ENCODE measurements at regions not wholly inside any gene's neighbourhood (a gene's known extent, or its start where the extent isn't known, plus 50 kb on each side); places are given as distances from the start of the nearest gene placed in this dataset.

- Histone ChIP-seq H3K4me3 (no peak overlapping the region), H3K27ac (no peak overlapping the region), H3K4me1 (peaks cover 16% of the 10 kb centered on the region), H3K36me3 (ENCODE audit: insufficient read depth in 1 of 2, low read depth in 1 of 2) (no peaks in the 10 kb centered on the region), H3K9me3 (no peaks in the 10 kb centered on the region), H3K27me3 (ENCODE audit: insufficient read depth in 3 of 3, low read length in 2 of 3) (no peaks in the 10 kb centered on the region)
- WGBS, 3 donors = 60 to 68% (median 67%) methylated on average over 7 to 8 of the region's 8 CpGs
- no peak for ATAC-seq
- intact Hi-C loops (cut with DNase I) = loop anchor here (5.0 to 10.0 kb wide), 2 partner anchors 50 to 267 kb away; partner anchors contain the start of gene PJA1 (in 1 of the 2)
- TF ChIP-seq CTCF (IDR thresholded peaks at IDR 0.05) = no peak
- no peak for DNase-seq
Observed at GRCh38 chrX:68897118-68897945, 68.5 kb downstream of the EFNB1 start.

- H3K36me3 ChIP-seq (ENCODE audit: insufficient read depth in 1 of 2, low read depth in 1 of 2) = no peaks in the 10 kb centered on the region
- H3K4me3 ChIP-seq = no peak overlapping the region
- no peak overlapping the region for H3K27ac ChIP-seq
- 76 to 81% (median 80%) methylated on average over 5 to 6 of the region's 6 CpGs for WGBS, 3 donors
- H3K27me3 ChIP-seq (ENCODE audit: insufficient read depth in 3 of 3, low read length in 2 of 3) = no peaks in the 10 kb centered on the region
- intact Hi-C loops (cut with DNase I) = loop anchor here (5.0 to 10.0 kb wide), 2 partner anchors 51 to 268 kb away; partner anchors contain the start of gene PJA1 (in 1 of the 2)
- no peak for ATAC-seq
- H3K4me1 ChIP-seq = peaks cover 16% of the 10 kb centered on the region
- TF ChIP-seq CTCF (IDR thresholded peaks at IDR 0.05) = no peak
- no peaks in the 10 kb centered on the region for H3K9me3 ChIP-seq
- no peak for DNase-seq
Observed at GRCh38 chrX:68896581-68896980, 67.8 kb downstream of the EFNB1 start.

- intact Hi-C loops (cut with DNase I) = loop anchor here (5.0 to 10.0 kb wide), 2 partner anchors 52 to 269 kb away; partner anchors contain the start of gene PJA1 (in 1 of the 2)
- Histone ChIP-seq H3K4me1 (peaks cover 16% of the 10 kb centered on the region), H3K4me3 (peak overlapping the region; percentile 50), H3K9me3 (no peaks in the 10 kb centered on the region), H3K27ac (peak overlapping the region; percentile 85), H3K36me3 (ENCODE audit: insufficient read depth in 1 of 2, low read depth in 1 of 2) (no peaks in the 10 kb centered on the region), H3K27me3 (ENCODE audit: insufficient read depth in 3 of 3, low read length in 2 of 3) (peaks cover 0 to 4% (median 0%) of the 10 kb centered on the region in 3 donors)
- 57 to 67% (median 62%) methylated on average over 5 of the region's 5 CpGs for WGBS, 3 donors
- DNase-seq = no peak
- TF ChIP-seq CTCF (IDR thresholded peaks at IDR 0.05) = no peak
- no peak for ATAC-seq
Observed at GRCh38 chrX:68895778-68896177, 67.0 kb downstream of the EFNB1 start.

GRCh38 chrX:68895341-68895755 lies 66.5 kb downstream of the EFNB1 start:
- ATAC-seq (peak in 3 of 4 donors; percentile 73 to 77 (median 74)), DNase-seq (peak; percentile 43 to 69)
- WGBS, 3 donors = 4 to 44% (median 31%) methylated on average over 4 of the region's 4 CpGs
- intact Hi-C loops (cut with DNase I) = loop anchor here (5.0 to 10.0 kb wide), 2 partner anchors 52 to 269 kb away; partner anchors contain the start of gene PJA1 (in 1 of the 2)
- H3K9me3 ChIP-seq = no peaks in the 10 kb centered on the region
- peaks cover 16% of the 10 kb centered on the region for H3K4me1 ChIP-seq
- peak overlapping the region; percentile 85 for H3K27ac ChIP-seq
- peak overlapping the region; percentile 50 for H3K4me3 ChIP-seq
- H3K36me3 ChIP-seq (ENCODE audit: insufficient read depth in 1 of 2, low read depth in 1 of 2) = no peaks in the 10 kb centered on the region
- H3K27me3 ChIP-seq (ENCODE audit: insufficient read depth in 3 of 3, low read length in 2 of 3) = peaks cover 0 to 4% (median 0%) of the 10 kb centered on the region in 3 donors
- TF ChIP-seq CTCF (IDR thresholded peaks at IDR 0.05) = no peak

All from psoas muscle (tissue), 7 donors.